GM18508 (cell line): ENCODE measurements at regions not wholly inside any gene's neighbourhood (a gene's known extent, or its start where the extent isn't known, plus 50 kb on each side); places are given as distances from the start of the nearest gene placed in this dataset.
"Not testable (repeated sequence)": the region's sequence is repeated elsewhere in the genome, so short reads cannot be mapped to it uniquely, and the experiment has no call there.

Source experiments
- ATAC-seq: cut with Tn5 transposase; IDR thresholded peaks from one replicate; pipeline ENCODE4 v1.9.1; 2021; ENCODE audit warnings: moderate number of reproducible peaks; ENCODE audit not compliant: insufficient read depth, unreplicated experiment

GRCh38 chr15:62360332-62361097 is 195.4 kb upstream of the C2CD4B start:
- no peak for ATAC-seq

- ATAC-seq, result no peak
Measured at GRCh38 chr15:62362144-62362543, 197.1 kb upstream of the C2CD4B start.

GRCh38 chr15:62362608-62363007 is 197.5 kb upstream of the C2CD4B start:
- ATAC-seq, result no peak

GRCh38 chr15:62363913-62364312 is 198.8 kb upstream of the C2CD4B start:
- no peak for ATAC-seq

GRCh38 chr15:62365795-62366442 is 200.8 kb upstream of the C2CD4B start:
- no peak for ATAC-seq

GRCh38 chr15:62369454-62369853 is 204.4 kb upstream of the C2CD4B start:
- ATAC-seq, result no peak

- ATAC-seq, result not testable (repeated sequence)
Measured at GRCh38 chr15:62371683-62372082, 206.6 kb upstream of the C2CD4B start.

- ATAC-seq, result no peak
Measured at GRCh38 chr15:62377736-62378480, 212.8 kb upstream of the C2CD4B start.

GRCh38 chr15:62378772-62379498 is 213.8 kb upstream of the C2CD4B start:
- no peak for ATAC-seq

GRCh38 chr15:62380011-62380410 is 214.9 kb upstream of the C2CD4B start:
- no peak for ATAC-seq

- ATAC-seq, result no peak
Measured at GRCh38 chr15:62382046-62382445, 217.0 kb upstream of the C2CD4B start.

- no peak for ATAC-seq
Measured at GRCh38 chr15:62389885-62390790, 225.1 kb upstream of the C2CD4B start, which contains the start of gene TLN2. Gene TLN2, plus strand, starts transcription at chr15:62390550.

- ATAC-seq, result no peak
Measured at GRCh38 chr15:62390791-62391640, 225.9 kb upstream of the C2CD4B start.

GRCh38 chr15:62391641-62392262 is 226.7 kb upstream of the C2CD4B start:
- no peak for ATAC-seq

- no peak for ATAC-seq
Measured at GRCh38 chr15:62392376-62392775, 227.3 kb upstream of the C2CD4B start.

- ATAC-seq, result no peak
Measured at GRCh38 chr15:62393196-62393595, 228.1 kb upstream of the C2CD4B start.

GRCh38 chr15:62394079-62394478 is 229.0 kb upstream of the C2CD4B start:
- ATAC-seq, result no peak

- ATAC-seq, result no peak
Measured at GRCh38 chr15:62400778-62401177, 235.7 kb upstream of the C2CD4B start.
